Calu3 (cell line): ENCODE measurements at regions not wholly inside any gene's neighbourhood (a gene's known extent, or its start where the extent isn't known, plus 50 kb on each side); places are given as distances from the start of the nearest gene placed in this dataset.

Experiments used
- BruUV-seq: library from RNA; stranded (reverse); fragments of 400-500 nt; replicated peaks from 2 replicates; lab custom pipeline; 2021; lab: Mats Ljungman, UMichigan
- CTCF ChIA-PET: fragments of 300-600 bp; sonication (Branson Sonifier 250); formaldehyde crosslinking; loops from one replicate; lab custom pipeline; 2022; ENCODE audit warnings: antibody characterized with exemption; lab: Charles Lee
- DNase-seq: peaks from one replicate; pipeline ENCODE4 v3.0.0; 2022
- H3K27ac Mint-ChIP-seq: one replicate; pipeline ENCODE4 v1.8.0; 2022; ENCODE audit warnings: mixed read lengths; ENCODE audit not compliant: unreplicated experiment
- H3K27me3 Mint-ChIP-seq: one replicate; pipeline ENCODE4 v1.8.0; 2022; ENCODE audit warnings: mixed read lengths; ENCODE audit not compliant: unreplicated experiment
- H3K36me3 Mint-ChIP-seq: one replicate; pipeline ENCODE4 v1.8.0; 2022; ENCODE audit warnings: mild to moderate bottlenecking, moderate library complexity, mixed read lengths; ENCODE audit not compliant: insufficient read depth, unreplicated experiment
- H3K4me1 Mint-ChIP-seq: one replicate; pipeline ENCODE4 v1.8.0; 2022; ENCODE audit warnings: mild to moderate bottlenecking, low read depth, mixed read lengths; ENCODE audit not compliant: unreplicated experiment
- H3K4me3 Mint-ChIP-seq: one replicate; pipeline ENCODE4 v1.8.0; 2022; ENCODE audit warnings: mild to moderate bottlenecking, low read depth, moderate library complexity, mixed read lengths; ENCODE audit not compliant: unreplicated experiment
- H3K9me3 Mint-ChIP-seq: one replicate; pipeline ENCODE4 v1.8.0; 2022; ENCODE audit warnings: low read depth, mixed read lengths; ENCODE audit not compliant: unreplicated experiment
- intact Hi-C: fragments of 100-400 bp; cut with micrococcal nuclease; formaldehyde crosslinking; loops from one replicate; pipeline ENCODE4 v1.10.0; 2022; ENCODE audit not compliant: unreplicated experiment
- TF ChIP-seq, protein P1 (sequence below): fragments of 200-600 bp; IDR thresholded peaks from one replicate; pipeline ENCODE4 v1.8.0; 2022; ENCODE audit warnings: antibody characterized with exemption; ENCODE audit not compliant: unreplicated experiment

DNA sequence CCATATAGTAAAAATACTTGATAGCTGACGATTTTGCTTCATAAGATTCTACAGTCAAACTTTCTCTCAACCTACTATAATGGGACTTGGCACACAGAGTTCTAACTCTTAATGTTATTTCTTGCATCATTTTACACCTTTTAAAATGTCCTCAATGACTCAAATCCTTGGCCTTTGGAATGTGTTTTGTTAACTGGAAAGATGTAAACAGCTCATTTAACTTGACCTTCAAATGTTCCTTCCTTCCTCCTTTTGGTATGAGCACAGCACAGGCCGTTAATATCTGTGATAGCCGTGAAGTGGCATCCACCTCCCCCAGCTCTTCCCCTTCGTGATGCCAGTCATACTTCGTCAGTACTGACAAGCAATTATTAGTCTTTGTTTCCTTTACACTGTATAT lies 972.0 kb upstream of the CITED2 start:
- Mint-ChIP-seq H3K36me3 (no peaks in the 10 kb centered on the region), H3K9me3 (peaks cover 6% of the 10 kb centered on the region), H3K4me1 (peaks cover 11% of the 10 kb centered on the region), H3K4me3 (no peak overlapping the region), H3K27ac (no peak overlapping the region), H3K27me3 (no peaks in the 10 kb centered on the region)
- TF ChIP-seq, protein P1, sequence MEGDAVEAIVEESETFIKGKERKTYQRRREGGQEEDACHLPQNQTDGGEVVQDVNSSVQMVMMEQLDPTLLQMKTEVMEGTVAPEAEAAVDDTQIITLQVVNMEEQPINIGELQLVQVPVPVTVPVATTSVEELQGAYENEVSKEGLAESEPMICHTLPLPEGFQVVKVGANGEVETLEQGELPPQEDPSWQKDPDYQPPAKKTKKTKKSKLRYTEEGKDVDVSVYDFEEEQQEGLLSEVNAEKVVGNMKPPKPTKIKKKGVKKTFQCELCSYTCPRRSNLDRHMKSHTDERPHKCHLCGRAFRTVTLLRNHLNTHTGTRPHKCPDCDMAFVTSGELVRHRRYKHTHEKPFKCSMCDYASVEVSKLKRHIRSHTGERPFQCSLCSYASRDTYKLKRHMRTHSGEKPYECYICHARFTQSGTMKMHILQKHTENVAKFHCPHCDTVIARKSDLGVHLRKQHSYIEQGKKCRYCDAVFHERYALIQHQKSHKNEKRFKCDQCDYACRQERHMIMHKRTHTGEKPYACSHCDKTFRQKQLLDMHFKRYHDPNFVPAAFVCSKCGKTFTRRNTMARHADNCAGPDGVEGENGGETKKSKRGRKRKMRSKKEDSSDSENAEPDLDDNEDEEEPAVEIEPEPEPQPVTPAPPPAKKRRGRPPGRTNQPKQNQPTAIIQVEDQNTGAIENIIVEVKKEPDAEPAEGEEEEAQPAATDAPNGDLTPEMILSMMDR = no peak
- CTCF ChIA-PET = no interaction called here
- no peak for DNase-seq
- no TSS peak for BruUV-seq
- intact Hi-C loops = no loop called here

- H3K9me3 Mint-ChIP-seq = peaks cover 8% of the 10 kb centered on the region
- CTCF ChIA-PET = no interaction called here
- peaks cover 11% of the 10 kb centered on the region for H3K4me1 Mint-ChIP-seq
- no peaks in the 10 kb centered on the region for H3K36me3 Mint-ChIP-seq
- H3K27ac Mint-ChIP-seq = no peak overlapping the region
- TF ChIP-seq, protein P1 = no peak
- no peak for DNase-seq
- H3K4me3 Mint-ChIP-seq = no peak overlapping the region
- no TSS peak for BruUV-seq
- H3K27me3 Mint-ChIP-seq = no peaks in the 10 kb centered on the region
- intact Hi-C loops = no loop called here
These were observed 971.5 kb upstream of the CITED2 start for GRCh38 chr6:140345935-140346334.

DNA sequence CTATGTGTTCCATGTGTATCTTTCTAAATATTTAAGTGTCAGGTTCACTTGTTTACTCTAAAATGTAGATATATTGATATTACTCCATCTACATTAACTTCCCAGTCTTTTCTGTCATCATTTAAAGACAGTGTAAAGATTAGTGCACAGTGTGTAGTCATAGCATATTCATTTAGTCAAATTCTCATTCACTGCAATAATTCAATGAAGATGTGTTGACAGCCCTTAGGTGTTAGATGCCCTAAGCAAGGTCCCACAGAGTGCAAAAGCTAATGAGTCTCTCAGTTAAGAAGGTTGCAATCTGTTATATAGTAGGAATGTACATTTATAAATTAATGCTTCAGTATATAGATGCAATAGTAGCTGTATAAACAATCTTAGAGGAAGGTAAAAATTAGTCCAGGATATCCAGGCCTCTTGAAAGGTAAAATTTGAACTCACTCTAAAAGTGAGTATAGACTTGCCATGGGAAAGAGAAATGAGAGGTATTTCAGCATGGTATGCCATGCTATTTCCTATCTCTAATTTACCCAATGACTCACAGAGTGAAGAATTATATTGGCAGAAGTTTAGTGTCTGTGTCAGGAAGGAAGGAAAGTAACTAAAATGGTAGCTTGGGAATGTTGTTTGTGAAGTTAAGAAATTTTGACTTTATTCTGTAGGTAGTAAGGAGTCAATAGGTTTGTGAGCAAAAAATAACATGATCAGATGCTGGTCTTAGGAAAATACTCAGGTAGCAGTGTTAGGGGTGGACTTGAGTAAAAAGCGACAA lies 969.9 kb upstream of the CITED2 start:
- CTCF ChIA-PET = no interaction called here
- intact Hi-C loops = no loop called here
- Mint-ChIP-seq H3K4me1 (peaks cover 11% of the 10 kb centered on the region), H3K27me3 (no peaks in the 10 kb centered on the region), H3K9me3 (peaks cover 8% of the 10 kb centered on the region), H3K27ac (peak overlapping the region; percentile 12), H3K4me3 (no peak overlapping the region), H3K36me3 (no peaks in the 10 kb centered on the region)
- no peak for DNase-seq
- TF ChIP-seq, protein P1 = no peak
- BruUV-seq = no TSS peak

GRCh38 chr6:140343128-140343527 lies 968.7 kb upstream of the CITED2 start:
- CTCF ChIA-PET = no interaction called here
- Mint-ChIP-seq H3K9me3 (peaks cover 8% of the 10 kb centered on the region), H3K4me3 (no peak overlapping the region), H3K4me1 (peaks cover 11% of the 10 kb centered on the region), H3K27me3 (no peaks in the 10 kb centered on the region), H3K27ac (no peak overlapping the region), H3K36me3 (no peaks in the 10 kb centered on the region)
- DNase-seq = no peak
- TF ChIP-seq, protein P1 = no peak
- no TSS peak for BruUV-seq
- intact Hi-C loops = no loop called here
